ENCODE measurements at regions not wholly inside any gene's neighbourhood (a gene's known extent, or its start where the extent isn't known, plus 50 kb on each side); places are given as distances from the start of the nearest gene placed in this dataset.

DNA sequence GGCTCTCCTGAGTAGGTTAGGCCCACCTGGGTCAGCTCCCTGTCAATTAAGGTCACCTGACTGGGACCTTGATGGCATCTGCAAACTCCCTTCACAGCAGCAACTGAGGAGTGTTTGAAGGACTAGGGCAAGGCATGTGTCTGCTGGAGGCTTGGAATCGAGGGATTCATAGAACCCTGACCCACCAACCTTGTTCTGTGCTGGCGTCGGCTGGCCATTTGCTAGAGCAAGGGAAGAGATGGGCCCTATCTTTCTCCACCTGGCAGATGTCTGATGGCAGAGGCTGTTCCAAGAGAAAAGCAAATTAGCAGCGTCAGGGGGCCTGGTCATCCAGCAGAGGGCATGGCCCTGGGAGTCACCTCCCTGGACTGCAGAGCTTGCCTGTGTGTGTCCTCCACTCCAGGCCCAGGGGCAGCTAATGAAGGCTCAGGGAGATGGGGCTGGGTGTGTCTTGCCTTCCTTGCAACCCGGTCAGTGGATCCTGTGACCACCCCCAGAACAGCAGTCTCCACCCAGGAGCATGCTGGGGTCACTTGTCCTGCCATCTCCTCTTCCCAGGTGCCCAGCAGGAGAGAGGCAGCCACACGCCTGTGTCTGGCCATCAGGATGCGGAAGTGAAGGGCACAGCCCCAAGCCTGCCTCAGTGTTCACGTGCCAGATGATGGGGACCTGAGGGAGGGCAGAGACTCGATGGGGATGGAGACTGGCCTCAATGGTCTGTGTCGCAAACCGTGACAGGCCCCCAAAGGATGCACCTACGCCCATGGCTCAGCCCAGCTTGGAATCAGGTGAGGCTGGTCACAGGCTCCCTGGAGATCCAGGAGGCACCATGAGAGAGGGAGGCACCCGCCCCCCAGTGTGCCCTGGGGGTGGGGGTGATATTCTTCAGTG, 53.9 kb downstream of the BARX1 start:
- H3K9me3 Mint-ChIP-seq: peaks cover 4% of the 10 kb centered on the region
- H3K4me1 Mint-ChIP-seq: no peaks in the 10 kb centered on the region
- peaks cover 36% of the 10 kb centered on the region for H3K27me3 Mint-ChIP-seq
- no peak for ATAC-seq
- H3K27ac Mint-ChIP-seq: no peak overlapping the region
- H3K36me3 Mint-ChIP-seq: no peaks in the 10 kb centered on the region
- H3K4me3 Mint-ChIP-seq: no peak overlapping the region

- H3K9me3 Mint-ChIP-seq: peaks cover 4% of the 10 kb centered on the region
These were observed 54.7 kb downstream of the BARX1 start for GRCh38 chr9:93900436-93900819.

DNA sequence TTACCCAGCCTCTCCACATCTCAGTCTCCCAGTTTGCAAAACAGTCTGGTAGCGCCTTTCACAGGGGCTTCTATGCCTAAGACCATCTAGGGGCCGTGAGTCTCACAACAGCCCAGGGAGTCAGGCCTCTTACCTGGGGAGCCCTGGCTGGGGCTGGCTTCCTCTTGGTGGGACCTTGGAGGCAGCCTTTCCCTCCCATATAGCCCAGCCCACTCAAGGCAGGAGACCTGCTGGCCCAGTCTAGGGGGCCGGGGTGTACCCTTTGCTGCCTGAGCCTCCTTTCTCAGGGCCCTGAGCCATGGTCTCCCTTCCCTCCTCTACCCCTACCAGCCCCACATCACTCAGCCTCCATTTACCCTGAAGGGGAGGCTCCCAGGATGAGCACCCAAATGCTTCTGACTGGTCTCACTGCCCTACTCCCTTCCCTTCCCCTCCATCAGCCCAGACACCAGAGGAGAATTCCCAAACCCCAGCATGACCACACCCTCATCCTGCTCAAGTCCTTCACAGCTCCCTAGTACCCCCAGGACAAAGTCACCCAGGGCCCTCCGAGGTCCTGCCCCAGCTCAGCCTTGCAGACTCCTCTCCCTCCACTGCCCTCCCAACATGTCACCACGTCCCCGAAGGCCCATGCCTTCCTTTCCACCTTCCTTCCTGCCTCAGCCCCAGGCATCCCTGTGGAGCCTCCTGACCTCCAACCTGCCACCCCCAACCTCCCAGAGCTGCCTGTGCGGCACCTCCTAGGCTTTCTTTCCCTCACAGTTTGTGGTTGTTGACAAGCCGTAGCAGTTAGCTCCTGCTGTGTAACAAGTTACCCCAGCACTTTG, 55.3 kb downstream of the BARX1 start:
- Mint-ChIP-seq H3K36me3 (no peaks in the 10 kb centered on the region), H3K4me1 (no peaks in the 10 kb centered on the region), H3K9me3 (peaks cover 4% of the 10 kb centered on the region), H3K4me3 (no peak overlapping the region), H3K27me3 (peaks cover 23% of the 10 kb centered on the region), H3K27ac (no peak overlapping the region)
- no peak for ATAC-seq

More at GRCh38 chr9:93900436-93900819, 54.7 kb downstream of the BARX1 start:
- no peak for ATAC-seq
- H3K4me3 Mint-ChIP-seq: no peak overlapping the region
- H3K27ac Mint-ChIP-seq: no peak overlapping the region
- H3K27me3 Mint-ChIP-seq: peaks cover 28% of the 10 kb centered on the region
- H3K4me1 Mint-ChIP-seq: no peaks in the 10 kb centered on the region
- no peaks in the 10 kb centered on the region for H3K36me3 Mint-ChIP-seq

- Mint-ChIP-seq H3K4me3 (no peak overlapping the region), H3K27ac (no peak overlapping the region), H3K36me3 (no peaks in the 10 kb centered on the region), H3K27me3 (peaks cover 12% of the 10 kb centered on the region), H3K4me1 (no peaks in the 10 kb centered on the region), H3K9me3 (peaks cover 4% of the 10 kb centered on the region)
- ATAC-seq: no peak
These were observed 56.4 kb downstream of the BARX1 start for GRCh38 chr9:93898502-93899426.

DNA sequence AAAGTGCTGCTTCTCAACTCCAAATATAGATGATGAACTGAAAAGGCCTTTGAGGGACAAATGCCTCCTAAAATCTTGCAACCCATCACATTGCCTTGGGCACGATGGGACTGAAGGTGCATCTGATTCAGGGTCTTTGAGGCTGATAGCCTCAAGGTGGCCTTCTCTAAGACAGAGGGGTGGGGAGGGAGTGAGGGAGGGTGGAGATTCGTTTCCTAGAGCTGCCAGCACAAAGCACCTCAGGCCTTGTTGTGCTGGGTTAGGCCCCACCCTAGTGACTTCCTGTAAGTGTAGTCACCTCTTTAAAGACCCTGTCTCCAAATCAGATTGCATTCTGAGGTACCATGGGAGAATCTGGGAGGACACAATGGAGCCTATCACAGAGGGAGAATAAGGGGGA, 57.1 kb downstream of the BARX1 start:
- Mint-ChIP-seq H3K9me3 (peaks cover 5% of the 10 kb centered on the region), H3K4me1 (no peaks in the 10 kb centered on the region), H3K27me3 (peaks cover 11% of the 10 kb centered on the region), H3K36me3 (no peaks in the 10 kb centered on the region), H3K4me3 (no peak overlapping the region), H3K27ac (no peak overlapping the region)
- no peak for ATAC-seq

DNA sequence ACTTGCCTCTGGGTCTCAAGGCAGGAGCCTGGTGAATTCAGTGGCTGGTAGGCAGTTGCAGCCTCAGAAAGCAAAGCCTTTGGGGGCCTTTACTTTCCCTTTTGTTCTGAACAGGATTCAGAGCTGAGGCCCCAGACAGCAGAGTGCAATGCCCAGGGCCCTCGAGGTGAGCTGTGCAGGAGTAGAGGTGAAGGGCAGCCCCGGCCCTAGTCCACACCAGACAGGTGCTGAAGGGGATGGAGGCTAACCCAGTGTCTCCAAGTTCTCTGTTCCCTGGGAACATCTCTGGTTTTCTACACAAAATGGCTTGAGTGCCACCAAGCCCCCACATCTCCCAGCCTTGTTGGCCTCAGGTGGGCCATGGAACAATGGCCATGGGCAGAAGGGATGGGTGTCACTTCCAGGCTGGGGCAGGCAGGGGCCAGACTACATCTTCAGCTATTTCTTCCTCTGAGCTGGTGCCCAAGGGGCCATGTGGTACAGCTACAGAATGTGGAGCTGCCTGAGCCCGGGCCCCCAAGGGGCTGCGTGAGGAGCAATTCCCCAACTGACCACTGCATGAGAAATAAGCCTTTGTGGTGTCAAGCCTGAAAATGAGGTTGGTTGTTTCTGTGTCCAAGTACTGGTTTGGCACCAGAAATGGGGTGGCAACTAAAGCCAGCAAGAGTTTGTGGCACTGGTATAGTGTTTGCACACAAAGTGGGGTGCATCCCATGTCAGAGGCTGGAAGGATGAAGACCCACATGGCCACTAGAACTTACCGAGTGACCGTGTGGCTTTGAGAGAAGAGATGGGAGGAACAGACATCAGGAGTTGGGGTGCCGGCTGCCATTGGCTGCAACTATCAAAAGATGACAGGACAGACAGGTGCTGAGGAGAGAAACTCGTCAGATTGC, 57.8 kb downstream of the BARX1 start:
- Mint-ChIP-seq H3K27me3 (peaks cover 11% of the 10 kb centered on the region), H3K9me3 (peaks cover 9% of the 10 kb centered on the region), H3K4me1 (no peaks in the 10 kb centered on the region), H3K4me3 (no peak overlapping the region), H3K36me3 (no peaks in the 10 kb centered on the region), H3K27ac (no peak overlapping the region)
- ATAC-seq: no peak

DNA sequence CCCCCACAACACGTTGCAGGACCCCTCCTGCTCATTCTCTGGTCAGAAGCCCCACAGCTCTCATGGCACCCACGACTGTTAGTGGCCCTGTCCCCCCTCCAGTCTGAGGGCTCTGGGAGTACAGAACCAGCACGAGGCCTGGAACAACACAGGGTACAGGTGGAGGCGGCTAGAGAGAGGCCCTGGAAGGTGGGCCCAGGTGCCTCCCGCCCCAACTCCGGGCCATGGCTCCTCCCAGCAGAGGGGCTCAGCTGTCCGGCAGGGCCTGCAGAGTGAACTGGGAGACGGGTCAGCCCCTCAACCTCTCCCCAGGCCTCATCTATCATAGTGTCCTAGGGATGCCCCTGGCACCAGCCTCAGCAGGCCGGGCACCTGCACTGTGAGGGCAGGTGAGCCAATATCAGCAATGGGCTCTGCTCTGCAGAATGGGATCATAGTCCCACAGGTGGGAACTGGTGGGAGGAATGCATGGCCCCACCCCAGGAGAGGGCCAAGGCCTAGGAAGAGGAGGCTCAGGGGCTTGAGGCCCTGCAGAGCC, 58.6 kb downstream of the BARX1 start:
- H3K27me3 Mint-ChIP-seq: peaks cover 11% of the 10 kb centered on the region
- H3K4me3 Mint-ChIP-seq: no peak overlapping the region
- peaks cover 9% of the 10 kb centered on the region for H3K9me3 Mint-ChIP-seq
- no peak overlapping the region for H3K27ac Mint-ChIP-seq
- no peaks in the 10 kb centered on the region for H3K36me3 Mint-ChIP-seq
- H3K4me1 Mint-ChIP-seq: no peaks in the 10 kb centered on the region
- no peak for ATAC-seq

DNA sequence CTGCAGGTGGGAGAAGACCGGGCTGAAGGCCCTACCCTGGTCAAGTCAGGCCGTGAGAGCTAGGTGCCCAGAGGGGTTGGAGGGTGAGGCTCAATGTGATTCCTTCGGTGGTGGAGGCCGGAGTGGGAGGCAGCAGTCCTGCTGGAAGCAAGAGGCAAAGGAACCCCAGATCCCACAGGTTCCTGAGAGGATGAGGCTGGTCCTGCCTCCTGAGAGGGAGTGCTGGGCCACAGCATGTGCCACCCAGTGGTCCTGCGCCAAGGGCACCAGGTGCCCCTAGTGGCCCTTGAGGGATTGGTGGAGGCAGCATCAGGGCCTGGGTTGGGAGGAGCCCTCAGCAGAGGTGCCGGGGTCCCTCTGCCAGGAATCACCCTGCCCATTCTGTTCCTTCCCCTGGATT, 59.1 kb downstream of the BARX1 start:
- Mint-ChIP-seq H3K27ac (no peak overlapping the region), H3K27me3 (peaks cover 11% of the 10 kb centered on the region), H3K4me1 (no peaks in the 10 kb centered on the region), H3K4me3 (no peak overlapping the region), H3K9me3 (peaks cover 9% of the 10 kb centered on the region), H3K36me3 (no peaks in the 10 kb centered on the region)
- ATAC-seq: no peak

- ATAC-seq: no peak
- Mint-ChIP-seq H3K4me1 (no peaks in the 10 kb centered on the region), H3K9me3 (peaks cover 9% of the 10 kb centered on the region), H3K27ac (no peak overlapping the region), H3K4me3 (no peak overlapping the region), H3K36me3 (no peaks in the 10 kb centered on the region), H3K27me3 (peaks cover 8% of the 10 kb centered on the region)
These were observed 59.6 kb downstream of the BARX1 start for GRCh38 chr9:93895535-93895934.

GRCh38 chr9:93894691-93895079, 60.5 kb downstream of the BARX1 start:
- H3K36me3 Mint-ChIP-seq: no peaks in the 10 kb centered on the region
- H3K9me3 Mint-ChIP-seq: peaks cover 4% of the 10 kb centered on the region
- H3K4me1 Mint-ChIP-seq: no peaks in the 10 kb centered on the region

GRCh38 chr9:93893899-93894690, 61.1 kb downstream of the BARX1 start:
- no peaks in the 10 kb centered on the region for H3K27me3 Mint-ChIP-seq
- H3K9me3 Mint-ChIP-seq: peaks cover 4% of the 10 kb centered on the region
- no peaks in the 10 kb centered on the region for H3K36me3 Mint-ChIP-seq
- no peak overlapping the region for H3K27ac Mint-ChIP-seq
- no peaks in the 10 kb centered on the region for H3K4me1 Mint-ChIP-seq
- no peak overlapping the region for H3K4me3 Mint-ChIP-seq
- ATAC-seq: no peak

More at GRCh38 chr9:93894691-93895079, 60.5 kb downstream of the BARX1 start:
- H3K4me3 Mint-ChIP-seq: no peak overlapping the region
- no peaks in the 10 kb centered on the region for H3K27me3 Mint-ChIP-seq
- no peak for ATAC-seq
- no peak overlapping the region for H3K27ac Mint-ChIP-seq

DNA sequence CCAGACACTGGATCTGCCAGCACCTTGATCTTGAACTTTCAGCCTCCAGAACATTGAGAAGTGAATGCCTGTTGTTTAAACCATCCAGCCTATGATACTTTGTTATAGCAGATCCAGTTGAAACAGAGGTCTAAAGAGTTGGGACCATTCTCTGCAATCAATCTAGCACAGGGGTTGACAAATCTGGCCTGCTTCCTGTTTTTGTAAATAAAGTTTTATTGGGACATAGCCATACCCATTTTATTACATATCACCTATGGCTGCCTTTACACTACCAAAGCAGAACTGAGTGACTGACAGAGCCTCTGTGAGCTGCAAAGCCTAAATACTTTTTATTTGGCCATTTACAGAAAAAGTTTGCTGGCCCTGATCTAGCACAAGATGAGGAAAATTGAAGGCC, 62.0 kb downstream of the BARX1 start:
- H3K27me3 Mint-ChIP-seq: no peaks in the 10 kb centered on the region
- no peak for ATAC-seq
- H3K27ac Mint-ChIP-seq: no peak overlapping the region
- H3K4me1 Mint-ChIP-seq: no peaks in the 10 kb centered on the region
- no peak overlapping the region for H3K4me3 Mint-ChIP-seq
- H3K36me3 Mint-ChIP-seq: no peaks in the 10 kb centered on the region
- peaks cover 4% of the 10 kb centered on the region for H3K9me3 Mint-ChIP-seq

DNA sequence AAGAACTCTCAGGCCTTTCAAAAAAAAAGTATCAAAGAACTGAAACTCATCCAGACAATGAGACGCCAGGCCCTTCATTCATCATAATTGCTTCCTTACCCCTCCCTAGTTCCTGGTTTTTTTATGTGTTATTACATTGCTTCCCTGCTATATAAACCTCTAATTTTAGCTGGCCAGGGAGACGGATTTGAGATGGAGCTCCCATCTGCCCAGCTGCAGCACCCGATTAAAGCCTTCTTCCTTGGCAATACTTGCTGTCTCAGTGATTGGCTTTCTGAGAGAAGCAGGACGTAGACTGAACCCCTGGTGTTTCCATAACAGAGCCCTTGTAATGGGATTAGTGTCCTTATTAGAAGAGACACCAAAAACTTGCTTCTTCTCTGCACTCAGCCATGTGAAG, 62.4 kb downstream of the BARX1 start:
- H3K4me1 Mint-ChIP-seq: no peaks in the 10 kb centered on the region
- peaks cover 4% of the 10 kb centered on the region for H3K9me3 Mint-ChIP-seq
- H3K36me3 Mint-ChIP-seq: no peaks in the 10 kb centered on the region
- H3K27ac Mint-ChIP-seq: no peak overlapping the region
- H3K27me3 Mint-ChIP-seq: no peaks in the 10 kb centered on the region
- ATAC-seq: no peak
- H3K4me3 Mint-ChIP-seq: no peak overlapping the region

Data from stimulated activated memory B cell treated with anti-CD40 and anti-IgM and Interleukin-4, amounts not matched to agents 10 μg/mL and 1 μg/mL and 100 μg/mL, for 72 hours (primary cell).